ENCODE measurements at regions not wholly inside any gene's neighbourhood (a gene's known extent, or its start where the extent isn't known, plus 50 kb on each side); places are given as distances from the start of the nearest gene placed in this dataset.
A peak's percentile ranks its signal among the peaks of the same experiment; 100 is the strongest.

DNA sequence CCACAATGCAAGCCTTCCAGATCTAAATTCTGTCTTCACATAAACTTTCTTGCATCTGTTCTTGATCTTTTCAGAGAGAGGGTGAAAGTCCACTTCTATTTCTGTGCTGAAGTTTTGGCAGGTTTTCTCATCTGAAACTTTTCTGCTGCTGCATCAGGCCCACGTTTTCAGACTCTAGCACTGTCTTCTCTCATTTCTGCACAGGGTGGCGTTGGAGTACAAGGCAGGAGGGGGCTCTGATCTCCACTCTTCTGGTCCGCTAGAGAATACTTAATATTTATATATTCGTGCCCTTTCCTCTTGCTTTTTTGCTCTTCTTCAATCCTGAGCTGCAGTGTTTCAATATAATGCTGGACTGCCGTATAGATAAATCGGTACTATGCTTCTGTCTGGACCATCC is 204.0 kb upstream of the PRDM9 start:
- no peak for DNase-seq
- no peaks in the 10 kb centered on the region for H3K9me3 ChIP-seq

GRCh38 chr5:23302438-23302837 is 205.0 kb upstream of the PRDM9 start:
- Histone ChIP-seq H3K9me3 (no peaks in the 10 kb centered on the region), H3K4me3 (ENCODE audit: low read depth, low read length) (no peak overlapping the region), H3K4me1 (no peaks in the 10 kb centered on the region), H3K36me3 (no peaks in the 10 kb centered on the region), H3K27me3 (no peaks in the 10 kb centered on the region)
- TF ChIP-seq, protein P1, sequence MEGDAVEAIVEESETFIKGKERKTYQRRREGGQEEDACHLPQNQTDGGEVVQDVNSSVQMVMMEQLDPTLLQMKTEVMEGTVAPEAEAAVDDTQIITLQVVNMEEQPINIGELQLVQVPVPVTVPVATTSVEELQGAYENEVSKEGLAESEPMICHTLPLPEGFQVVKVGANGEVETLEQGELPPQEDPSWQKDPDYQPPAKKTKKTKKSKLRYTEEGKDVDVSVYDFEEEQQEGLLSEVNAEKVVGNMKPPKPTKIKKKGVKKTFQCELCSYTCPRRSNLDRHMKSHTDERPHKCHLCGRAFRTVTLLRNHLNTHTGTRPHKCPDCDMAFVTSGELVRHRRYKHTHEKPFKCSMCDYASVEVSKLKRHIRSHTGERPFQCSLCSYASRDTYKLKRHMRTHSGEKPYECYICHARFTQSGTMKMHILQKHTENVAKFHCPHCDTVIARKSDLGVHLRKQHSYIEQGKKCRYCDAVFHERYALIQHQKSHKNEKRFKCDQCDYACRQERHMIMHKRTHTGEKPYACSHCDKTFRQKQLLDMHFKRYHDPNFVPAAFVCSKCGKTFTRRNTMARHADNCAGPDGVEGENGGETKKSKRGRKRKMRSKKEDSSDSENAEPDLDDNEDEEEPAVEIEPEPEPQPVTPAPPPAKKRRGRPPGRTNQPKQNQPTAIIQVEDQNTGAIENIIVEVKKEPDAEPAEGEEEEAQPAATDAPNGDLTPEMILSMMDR (IDR thresholded peaks at IDR 0.05; ENCODE audit: low read depth, low read length), result 0 out of 2 replicates have a peak, but pooled peaks have one; percentile 7
- DNase-seq, result no peak

More for the DNA sequence above, 204.0 kb upstream of the PRDM9 start:
- Histone ChIP-seq H3K27me3 (no peaks in the 10 kb centered on the region), H3K36me3 (no peaks in the 10 kb centered on the region), H3K4me3 (ENCODE audit: low read depth, low read length) (no peak overlapping the region), H3K4me1 (no peaks in the 10 kb centered on the region)
- TF ChIP-seq, protein P1 (IDR thresholded peaks at IDR 0.05; ENCODE audit: low read depth, low read length), result peak; percentile 22; the same call in 1 of the 2 replicates

DNA sequence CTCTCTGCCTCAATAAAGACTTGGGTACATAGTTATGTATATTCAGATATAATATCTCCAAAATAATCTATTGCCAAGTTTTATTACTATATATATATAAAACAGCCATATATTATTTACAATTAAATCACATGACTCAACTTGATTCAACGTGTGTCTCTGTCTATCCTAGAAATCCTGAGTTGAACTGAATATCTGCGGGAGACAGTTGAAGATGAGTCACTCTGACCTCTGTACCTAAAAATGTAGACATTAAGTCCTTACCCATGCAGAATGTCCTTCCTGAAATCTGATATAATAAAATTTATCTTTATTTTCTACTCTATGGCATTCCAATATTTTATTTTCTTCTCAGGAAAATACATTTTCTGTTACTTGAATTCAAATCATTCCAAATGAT is 218.2 kb upstream of the PRDM9 start:
- no peak overlapping the region for H3K4me3 ChIP-seq (ENCODE audit: low read depth, low read length)
- H3K4me1 ChIP-seq, result no peaks in the 10 kb centered on the region
- H3K36me3 ChIP-seq, result no peaks in the 10 kb centered on the region
- no peaks in the 10 kb centered on the region for H3K9me3 ChIP-seq
- no peak for DNase-seq
- TF ChIP-seq, protein P1 (IDR thresholded peaks at IDR 0.05; ENCODE audit: low read depth, low read length), result no peak
- no peaks in the 10 kb centered on the region; the same call in 1 of the 2 replicates for H3K27me3 ChIP-seq

GRCh38 chr5:23284656-23285055 is 222.8 kb upstream of the PRDM9 start:
- no peaks in the 10 kb centered on the region for H3K36me3 ChIP-seq
- DNase-seq, result no peak
- no peaks in the 10 kb centered on the region; the same call in none of the 2 replicates for H3K27me3 ChIP-seq
- no peak overlapping the region for H3K4me3 ChIP-seq (ENCODE audit: low read depth, low read length)
- TF ChIP-seq, protein P1 (IDR thresholded peaks at IDR 0.05; ENCODE audit: low read depth, low read length), result no peak
- no peaks in the 10 kb centered on the region for H3K4me1 ChIP-seq
- no peaks in the 10 kb centered on the region for H3K9me3 ChIP-seq

DNA sequence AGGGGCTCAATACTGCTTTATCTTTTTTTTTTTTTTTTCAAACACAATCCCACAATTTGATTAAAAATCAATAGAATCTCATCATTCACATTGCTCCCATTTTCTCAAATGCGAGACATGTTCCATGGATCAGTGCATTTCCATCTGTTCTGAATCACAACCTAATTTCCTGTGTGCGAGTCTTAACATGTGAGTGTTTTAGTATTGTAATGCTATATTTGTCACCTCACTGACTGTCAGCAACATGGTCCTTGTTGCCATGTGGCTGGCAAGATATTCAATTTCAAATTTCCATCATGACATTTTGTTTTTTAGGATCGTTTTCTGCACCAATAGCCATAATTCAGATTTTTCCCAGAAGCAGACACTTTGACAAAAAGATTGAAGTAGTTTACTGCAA is 233.2 kb upstream of the PRDM9 start:
- H3K4me3 ChIP-seq (ENCODE audit: low read depth, low read length), result no peak overlapping the region
- H3K27me3 ChIP-seq, result no peaks in the 10 kb centered on the region
- TF ChIP-seq, protein P1 (IDR thresholded peaks at IDR 0.05; ENCODE audit: low read depth, low read length), result no peak
- H3K4me1 ChIP-seq, result no peaks in the 10 kb centered on the region
- no peaks in the 10 kb centered on the region for H3K9me3 ChIP-seq
- DNase-seq, result no peak
- no peaks in the 10 kb centered on the region for H3K36me3 ChIP-seq

- H3K36me3 ChIP-seq, result no peaks in the 10 kb centered on the region
- no peaks in the 10 kb centered on the region for H3K27me3 ChIP-seq
- H3K4me3 ChIP-seq (ENCODE audit: low read depth, low read length), result no peak overlapping the region
- no peaks in the 10 kb centered on the region for H3K4me1 ChIP-seq
- DNase-seq, result no peak
- H3K9me3 ChIP-seq, result no peaks in the 10 kb centered on the region
- TF ChIP-seq, protein P1 (IDR thresholded peaks at IDR 0.05; ENCODE audit: low read depth, low read length), result no peak
Measured at GRCh38 chr5:23269981-23270380, 237.4 kb upstream of the PRDM9 start.

All from BE2C (cell line).